Right hindlimb (tissue), 1 donor: ENCODE measurements at regions not wholly inside any gene's neighbourhood (a gene's known extent, or its start where the extent isn't known, plus 50 kb on each side); places are given as distances from the start of the nearest gene placed in this dataset.

Source experiments
- DNase-seq: peaks from one replicate; pipeline ENCODE4 v3.0.0-alpha.2; 2018

- no peak for DNase-seq
These were observed 231.3 kb upstream of the TYRP1 start for GRCh38 chr9:12461763-12462460.

DNA sequence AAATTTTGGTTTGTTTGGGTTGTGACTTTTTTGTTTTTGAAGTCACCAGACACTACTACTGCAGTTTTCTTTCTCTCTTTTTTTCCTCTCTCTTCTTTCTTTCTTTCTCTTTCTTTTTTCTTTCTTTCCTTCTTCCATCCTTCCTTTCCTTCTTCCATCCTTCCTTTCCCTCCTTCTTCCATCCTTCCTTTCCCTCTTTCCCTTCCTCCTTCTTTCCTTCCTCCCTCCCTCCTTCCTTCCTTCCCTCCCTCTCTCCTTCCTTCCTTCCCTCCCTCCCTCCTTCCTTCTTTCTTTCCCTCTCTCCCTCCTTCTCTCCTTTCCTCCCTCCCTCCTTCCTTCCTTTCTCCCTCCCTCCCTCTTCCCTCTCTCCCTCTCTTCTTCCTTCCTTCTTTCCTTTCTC, 230.3 kb upstream of the TYRP1 start:
- DNase-seq: no peak

GRCh38 chr9:12463641-12464040, 229.5 kb upstream of the TYRP1 start:
- DNase-seq: no peak

GRCh38 chr9:12464400-12464799, 228.8 kb upstream of the TYRP1 start:
- DNase-seq: no peak

DNA sequence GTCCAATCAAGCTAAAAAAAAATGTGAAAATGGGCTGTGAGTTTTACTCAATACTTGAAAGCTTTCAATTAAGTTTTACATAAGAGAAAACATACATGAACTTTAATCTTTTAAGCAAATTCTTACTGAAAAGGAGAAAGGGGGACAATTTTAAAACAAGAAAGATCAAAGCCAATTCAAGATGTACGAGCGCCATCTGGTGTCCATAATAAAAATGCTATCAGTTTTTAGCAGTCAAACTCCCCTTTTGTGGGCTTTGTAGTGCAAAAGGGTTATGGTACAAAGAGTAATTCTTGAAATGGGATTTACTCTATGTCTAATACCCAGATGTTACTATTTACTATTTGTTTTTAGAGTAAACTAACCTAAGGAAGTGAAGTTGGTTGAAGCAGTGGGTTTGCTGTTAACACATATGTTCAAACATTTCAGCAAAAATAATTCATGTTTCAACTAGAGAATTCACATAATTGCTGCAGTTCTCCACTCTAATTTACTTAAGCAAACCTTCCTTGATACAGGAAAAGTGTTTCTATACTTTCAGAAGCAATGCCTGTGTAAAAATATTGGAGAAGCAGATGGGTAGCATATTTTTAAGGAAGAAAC, 228.2 kb upstream of the TYRP1 start:
- no peak for DNase-seq

GRCh38 chr9:12469084-12469483, 224.1 kb upstream of the TYRP1 start:
- no peak for DNase-seq

DNA sequence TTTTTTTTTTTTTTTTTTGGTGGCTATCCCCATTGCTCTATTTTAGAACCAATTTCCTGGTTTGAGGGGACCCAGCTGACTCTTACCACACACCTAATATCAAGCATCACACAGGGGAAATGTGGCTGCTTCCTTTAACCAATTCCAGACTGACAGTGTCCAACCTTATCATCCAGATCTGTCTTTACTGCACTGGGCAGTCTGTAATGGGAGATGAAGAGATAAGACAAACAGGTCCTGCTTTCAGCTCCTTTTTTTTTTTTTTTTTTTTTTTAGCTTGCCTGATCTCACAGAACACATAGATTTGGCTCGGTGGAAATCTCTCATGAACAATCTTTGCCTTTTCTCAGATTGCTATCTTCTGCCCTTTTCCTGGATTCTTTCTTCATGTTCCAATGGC, 198.8 kb upstream of the TYRP1 start:
- no peak for DNase-seq

- DNase-seq: no peak
These were observed 195.4 kb upstream of the TYRP1 start for GRCh38 chr9:12497790-12498189.

GRCh38 chr9:12502520-12502919, 190.7 kb upstream of the TYRP1 start:
- DNase-seq: no peak

DNA sequence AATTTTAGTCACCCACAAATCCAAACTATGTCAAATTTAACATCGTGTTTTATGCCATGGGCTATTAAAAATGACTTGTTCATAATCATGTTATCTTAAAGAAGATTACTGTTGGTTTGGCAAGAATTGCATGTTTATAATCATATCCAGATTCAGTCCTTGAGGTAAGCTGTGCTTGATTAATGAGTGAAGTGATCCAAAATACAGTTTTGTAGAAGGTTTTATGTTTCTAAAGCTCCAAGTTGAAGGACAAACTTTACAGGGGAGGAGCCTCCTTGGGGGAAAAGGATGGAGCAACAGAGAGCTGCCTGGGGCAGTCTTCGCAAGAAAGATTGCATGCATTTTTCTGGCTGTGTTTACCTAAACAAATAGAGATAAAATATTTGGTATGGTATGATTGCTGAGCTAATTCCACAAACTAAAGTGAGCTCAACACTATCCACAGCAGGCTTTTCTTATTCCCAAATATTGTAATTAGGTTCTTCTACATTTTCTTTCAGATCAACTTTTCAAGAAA, 189.5 kb upstream of the TYRP1 start:
- no peak for DNase-seq

DNA sequence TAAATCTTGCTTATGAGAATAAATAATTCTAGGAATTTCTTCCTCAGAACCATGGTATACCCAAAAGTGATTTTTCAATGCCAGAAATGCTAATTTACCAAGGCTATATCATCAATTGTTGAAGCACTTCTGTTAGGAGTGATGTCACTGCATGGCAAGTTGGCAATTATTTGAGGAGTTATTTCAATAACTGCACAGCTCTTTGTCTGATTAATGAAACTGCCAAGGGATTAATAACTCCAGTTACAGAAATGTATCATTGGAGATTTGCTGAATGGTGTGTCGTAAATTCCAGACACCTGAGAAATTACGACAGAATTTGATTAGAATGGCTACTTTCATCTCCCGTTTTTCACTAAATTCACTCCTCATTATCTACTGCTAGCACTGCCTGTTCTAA, 182.6 kb upstream of the TYRP1 start:
- DNase-seq: no peak

DNA sequence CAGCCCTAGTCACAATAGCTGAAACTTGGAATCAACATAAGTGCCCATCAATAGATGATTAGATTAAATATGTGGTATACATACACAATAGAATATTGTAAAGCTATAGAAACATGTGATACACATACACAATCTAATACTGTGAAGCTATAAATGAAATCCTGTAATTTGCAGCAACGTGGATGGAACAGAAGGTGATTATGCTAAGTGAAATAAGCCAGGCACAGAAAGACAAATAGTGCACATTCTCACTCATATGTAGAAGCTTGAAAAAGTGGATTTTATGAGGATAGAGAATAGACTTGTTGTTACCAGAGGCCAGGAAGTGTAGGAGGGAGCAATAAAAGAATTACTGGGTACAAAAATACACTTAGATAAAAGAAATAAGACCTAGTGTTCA, 181.5 kb upstream of the TYRP1 start:
- no peak for DNase-seq

DNA sequence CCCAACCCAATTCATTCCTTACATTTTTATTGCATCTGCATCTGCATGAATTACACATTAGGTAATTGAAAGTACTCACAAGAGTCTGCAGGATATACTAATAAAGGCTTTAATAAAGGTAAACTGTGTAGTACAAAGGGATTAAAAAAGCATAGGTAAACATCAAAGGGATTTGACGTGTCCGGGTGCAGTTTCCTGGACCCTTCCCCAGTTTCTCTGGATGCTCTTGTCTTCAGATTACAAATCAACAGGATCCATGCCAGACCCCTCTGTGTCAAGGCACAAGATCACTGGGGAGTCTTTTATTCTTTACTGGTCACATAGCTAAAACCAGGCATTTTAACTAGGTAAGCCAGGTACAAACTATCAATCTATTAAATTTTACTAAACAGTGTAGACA, 177.2 kb upstream of the TYRP1 start:
- no peak for DNase-seq

DNA sequence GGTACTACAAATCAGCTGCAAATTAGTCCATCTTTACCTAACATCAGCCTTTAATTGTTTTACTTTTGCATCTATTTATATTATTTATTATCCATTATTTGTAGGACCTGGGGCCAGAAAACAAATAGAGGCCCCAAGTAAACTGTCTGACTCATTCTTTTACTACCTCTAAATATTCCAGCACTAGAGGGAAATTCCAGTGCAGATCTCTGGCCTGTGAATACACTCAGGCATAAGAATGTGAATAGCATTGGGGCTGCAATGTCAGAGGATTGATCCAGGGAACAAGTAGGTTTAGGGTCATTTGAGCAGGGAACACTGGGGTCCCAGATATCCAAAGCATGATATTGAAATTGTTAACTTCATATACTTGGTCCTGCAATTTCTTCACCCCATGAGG, 176.6 kb upstream of the TYRP1 start:
- DNase-seq: no peak

- DNase-seq: no peak
These were observed 154.2 kb upstream of the TYRP1 start for GRCh38 chr9:12538842-12539579.

- DNase-seq: no peak
These were observed 153.6 kb upstream of the TYRP1 start for GRCh38 chr9:12539580-12539975.

DNA sequence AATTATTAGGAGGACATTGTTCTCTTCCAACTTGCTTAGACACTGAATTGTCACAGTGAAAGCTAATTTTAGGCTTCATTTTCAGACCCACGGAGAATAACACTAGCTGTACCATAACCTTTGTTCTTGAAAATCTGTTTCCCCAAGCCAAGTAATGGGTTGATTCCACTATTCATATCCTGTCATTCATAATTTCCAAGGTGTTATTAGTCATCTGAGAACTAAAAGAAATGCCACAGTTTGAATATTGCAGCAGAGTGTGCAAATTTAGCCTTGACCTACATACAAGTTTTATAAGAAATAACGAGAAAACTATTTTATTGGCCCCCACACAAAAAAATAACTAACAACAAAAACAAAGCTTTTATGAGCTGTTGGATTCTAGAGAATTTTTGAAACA, 148.5 kb upstream of the TYRP1 start:
- no peak for DNase-seq

DNA sequence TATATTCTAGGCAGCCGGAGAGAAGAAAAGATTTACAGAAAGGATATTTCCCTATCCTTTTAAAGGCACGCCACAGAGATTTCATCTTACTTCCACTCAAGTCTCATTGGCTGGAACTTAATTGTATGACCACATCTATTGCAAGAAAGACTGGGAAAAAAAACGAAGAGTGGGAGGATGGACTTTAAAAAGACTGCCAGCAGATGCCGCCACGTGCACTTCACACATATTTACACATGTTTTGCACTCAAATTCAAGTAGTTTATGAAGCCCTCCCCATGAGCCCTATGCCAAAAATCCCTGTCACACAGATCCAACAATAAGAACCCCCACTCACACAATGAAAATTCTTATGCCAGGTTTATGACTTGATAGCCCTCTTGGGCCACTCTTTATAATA, 138.5 kb upstream of the TYRP1 start:
- no peak for DNase-seq

GRCh38 chr9:12566404-12567090, 126.6 kb upstream of the TYRP1 start:
- DNase-seq: no peak

- DNase-seq: no peak
These were observed 108.3 kb upstream of the TYRP1 start for GRCh38 chr9:12584656-12585522.

GRCh38 chr9:12595400-12595799, 97.8 kb upstream of the TYRP1 start:
- DNase-seq: no peak

- DNase-seq: no peak
These were observed 88.9 kb upstream of the TYRP1 start for GRCh38 chr9:12604164-12604821.
